Liver (tissue), 7 donors: ENCODE measurements at regions not wholly inside any gene's neighbourhood (a gene's known extent, or its start where the extent isn't known, plus 50 kb on each side); places are given as distances from the start of the nearest gene placed in this dataset.

Experiments used
- DNase-seq: peaks from one replicate; pipeline ENCODE4 v3.0.0-alpha.2; 2017; ENCODE audit warnings: low spot score
- H3K27ac ChIP-seq, 2 donors: one replicate each; pipeline ENCODE4 v1.7.0; 2013; ENCODE audit warnings: inconsistent platforms in 2 of 2, low read length in 2 of 2, control low read depth in 1 of 2, low read depth in 1 of 2, mild to moderate bottlenecking in 1 of 2
- H3K27me3 ChIP-seq, 4 donors: one replicate each; pipeline versions ENCODE4 v1.6.1 to v1.7.0; 2013; ENCODE audit warnings: low read length in 3 of 4, inconsistent platforms in 1 of 4, mild to moderate bottlenecking in 1 of 4, moderate library complexity in 1 of 4; ENCODE audit not compliant: control insufficient read depth in 4 of 4, insufficient read depth in 4 of 4
- H3K36me3 ChIP-seq, 4 donors: one replicate each; pipeline versions ENCODE4 v1.6.1 to v1.7.0; 2013; ENCODE audit warnings: low read length in 3 of 4, mild to moderate bottlenecking in 3 of 4, low read depth in 1 of 4, moderate library complexity in 1 of 4; ENCODE audit not compliant: control insufficient read depth in 4 of 4, insufficient read depth in 3 of 4
- H3K4me1 ChIP-seq, 4 donors: one replicate each; pipeline versions ENCODE4 v1.6.1 to v1.7.0; 2013; ENCODE audit warnings: low read length in 3 of 4, mild to moderate bottlenecking in 3 of 4, moderate library complexity in 1 of 4; ENCODE audit not compliant: control insufficient read depth in 4 of 4, insufficient read depth in 4 of 4
- H3K4me3 ChIP-seq, 3 donors: one replicate each; pipeline versions ENCODE4 v1.6.1 to v1.7.0; 2013; ENCODE audit warnings: low read length in 3 of 3, control low read depth in 1 of 3, low read depth in 1 of 3, mild to moderate bottlenecking in 1 of 3
- H3K9ac ChIP-seq, 2 donors: one replicate each; pipeline ENCODE4 v1.7.0; 2013; ENCODE audit warnings: low read length in 2 of 2, mild to moderate bottlenecking in 2 of 2, moderate library complexity in 2 of 2, control low read depth in 1 of 2, low read depth in 1 of 2
- H3K9me3 ChIP-seq, 4 donors: one replicate each; pipeline versions ENCODE4 v1.6.1 to v1.7.0; 2013; ENCODE audit warnings: low read length in 3 of 4; ENCODE audit not compliant: control insufficient read depth in 4 of 4
- FOXA1 ChIP-seq: IDR thresholded peaks from 2 replicates; pipeline ENCODE4 v1.6.1; 2016; ENCODE audit warnings: antibody characterized with exemption
- GABPA ChIP-seq, 2 donors: IDR thresholded peaks in 1 of 2; conservative IDR thresholded peaks in 1 of 2; 2 replicates each; pipeline ENCODE4 v1.6.1; 2016; ENCODE audit warnings: antibody characterized with exemption in 2 of 2, mild to moderate bottlenecking in 1 of 2, moderate library complexity in 1 of 2
- HNF4A ChIP-seq, 2 donors: conservative IDR thresholded peaks; 2 replicates each; pipeline ENCODE4 v1.6.1; 2016; ENCODE audit warnings: antibody characterized with exemption in 2 of 2, mild to moderate bottlenecking in 2 of 2
- HNF4G ChIP-seq: IDR thresholded peaks from 2 replicates; pipeline ENCODE4 v1.6.1; 2016; ENCODE audit warnings: antibody characterized with exemption
- JUND ChIP-seq, 2 donors: IDR thresholded peaks; 2 replicates each; pipeline ENCODE4 v1.6.1; 2016; ENCODE audit warnings: antibody characterized with exemption in 2 of 2
- MAX ChIP-seq: IDR thresholded peaks from 2 replicates; pipeline ENCODE4 v1.6.1; 2016; ENCODE audit warnings: antibody characterized with exemption
- RAD21 ChIP-seq, 2 donors: IDR thresholded peaks; 2 replicates each; pipeline ENCODE4 v1.6.1; 2016; ENCODE audit warnings: antibody characterized with exemption in 2 of 2, mild to moderate bottlenecking in 2 of 2
- SP1 ChIP-seq: IDR thresholded peaks from 2 replicates; pipeline ENCODE4 v1.6.1; 2018; ENCODE audit warnings: antibody characterized with exemption, mild to moderate bottlenecking
- YY1 ChIP-seq: IDR thresholded peaks from 2 replicates; pipeline ENCODE4 v1.6.1; 2016; ENCODE audit warnings: antibody characterized with exemption, mild to moderate bottlenecking
- WGBS: extraction: QIAGEN DNeasy Blood & Tissue Kit; methylation state at CpG from one replicate; pipeline ENCODE4 v1.1.7; 2013; 5-methylcytosine and 5-hydroxymethylcytosine counted together
- TF ChIP-seq, protein P1 (sequence below): IDR thresholded peaks from 2 replicates; pipeline ENCODE4 v1.6.1; 2016; ENCODE audit warnings: antibody characterized with exemption
- donor health status: healthy.
- donor health status: healthy.
- donor health status: healthy.
- donor health status: healthy.

GRCh38 chr18:30925795-30926194 is 116.7 kb downstream of the DSC3 start:
- no peak for DNase-seq
- Histone ChIP-seq H3K9ac (no peak overlapping the region), H3K36me3 (no peaks in the 10 kb centered on the region), H3K27me3 (no peaks in the 10 kb centered on the region), H3K4me3 (no peak overlapping the region), H3K4me1 (no peaks in the 10 kb centered on the region), H3K27ac (no peak overlapping the region), H3K9me3 (no peaks in the 10 kb centered on the region)
- no peak for TF ChIP-seq HNF4G
- TF ChIP-seq MAX = no peak
- no peak for TF ChIP-seq GABPA (IDR thresholded peaks at IDR 0.05 in 1 of 2, conservative IDR thresholded peaks at IDR 0.05 in 1 of 2)
- no peak for TF ChIP-seq JUND (IDR thresholded peaks at IDR 0.05)
- TF ChIP-seq, protein P1, sequence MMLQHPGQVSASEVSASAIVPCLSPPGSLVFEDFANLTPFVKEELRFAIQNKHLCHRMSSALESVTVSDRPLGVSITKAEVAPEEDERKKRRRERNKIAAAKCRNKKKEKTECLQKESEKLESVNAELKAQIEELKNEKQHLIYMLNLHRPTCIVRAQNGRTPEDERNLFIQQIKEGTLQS = no peak
- no peak for TF ChIP-seq SP1
- no peak for TF ChIP-seq HNF4A (conservative IDR thresholded peaks at IDR 0.05)
- no peak for TF ChIP-seq YY1
- TF ChIP-seq FOXA1 = no peak
- 93% methylated on average over 1 of the region's 1 CpG for WGBS

- WGBS = 85% methylated on average over 5 of the region's 5 CpGs
- DNase-seq = no peak
- H3K27ac ChIP-seq = no peak overlapping the region
- H3K9ac ChIP-seq = no peak overlapping the region
- TF ChIP-seq GABPA (IDR thresholded peaks at IDR 0.05 in 1 of 2, conservative IDR thresholded peaks at IDR 0.05 in 1 of 2) (no peak), FOXA1 (no peak), HNF4G (no peak), RAD21 (IDR thresholded peaks at IDR 0.05) (no peak)
- H3K9me3 ChIP-seq = no peaks in the 10 kb centered on the region
- no peaks in the 10 kb centered on the region for H3K36me3 ChIP-seq
- H3K27me3 ChIP-seq = no peaks in the 10 kb centered on the region
- H3K4me3 ChIP-seq = no peak overlapping the region
- H3K4me1 ChIP-seq = no peaks in the 10 kb centered on the region
Observed at GRCh38 chr18:30920757-30921156, 121.8 kb downstream of the DSC3 start.

GRCh38 chr18:30920351-30920750 is 122.2 kb downstream of the DSC3 start:
- no peak overlapping the region for H3K4me3 ChIP-seq
- DNase-seq = no peak
- TF ChIP-seq FOXA1 (no peak), HNF4A (conservative IDR thresholded peaks at IDR 0.05) (no peak), SP1 (no peak), HNF4G (no peak)
- H3K27me3 ChIP-seq = no peaks in the 10 kb centered on the region
- H3K4me1 ChIP-seq = peaks cover 0 to 3% (median 0%) of the 10 kb centered on the region in 4 donors
- no peaks in the 10 kb centered on the region for H3K9me3 ChIP-seq
- no peak overlapping the region for H3K27ac ChIP-seq
- 86% methylated on average over 3 of the region's 3 CpGs for WGBS
- no peak overlapping the region for H3K9ac ChIP-seq
- H3K36me3 ChIP-seq = no peaks in the 10 kb centered on the region

GRCh38 chr18:30917651-30918050 is 124.9 kb downstream of the DSC3 start:
- no peak for DNase-seq
- TF ChIP-seq, protein P1 = no peak
- WGBS = 72% methylated on average over 4 of the region's 4 CpGs

More at GRCh38 chr18:30917651-30918050, 124.9 kb downstream of the DSC3 start:
- Histone ChIP-seq H3K4me3 (no peak overlapping the region), H3K4me1 (peaks cover 0 to 4% (median 0%) of the 10 kb centered on the region in 4 donors), H3K9ac (no peak overlapping the region), H3K9me3 (no peaks in the 10 kb centered on the region), H3K27ac (no peak overlapping the region), H3K27me3 (no peaks in the 10 kb centered on the region), H3K36me3 (no peaks in the 10 kb centered on the region)
